MG63 (cell line): ENCODE measurements at regions not wholly inside any gene's neighbourhood (a gene's known extent, or its start where the extent isn't known, plus 50 kb on each side); places are given as distances from the start of the nearest gene placed in this dataset.

Experiments used
- DNase-seq: peaks from one replicate; pipeline ENCODE4 v3.0.0-alpha.2; 2020
- H3K27me3 ChIP-seq: fragments of 250-450 bp; sonication (Bioruptor Pico); 2 replicates; pipeline ENCODE4 v1.5.1; 2020; ENCODE audit warnings: mild to moderate bottlenecking, moderate library complexity
- H3K36me3 ChIP-seq: fragments of 250-450 bp; sonication (Bioruptor Pico); 2 replicates; pipeline ENCODE4 v1.5.1; 2020; ENCODE audit warnings: mild to moderate bottlenecking, moderate library complexity
- H3K4me3 ChIP-seq: fragments of 250-450 bp; sonication (Bioruptor Pico); 2 replicates; pipeline ENCODE4 v1.5.1; 2020; ENCODE audit warnings: mild to moderate bottlenecking, moderate library complexity
- H3K9me3 ChIP-seq: fragments of 250-450 bp; sonication (Bioruptor Pico); 2 replicates; pipeline ENCODE4 v1.5.1; 2020; ENCODE audit warnings: mild to moderate bottlenecking, moderate library complexity

- peak; percentile 57 for DNase-seq
- Histone ChIP-seq H3K27me3 (no peaks in the 10 kb centered on the region), H3K4me3 (no peak overlapping the region), H3K9me3 (no peaks in the 10 kb centered on the region), H3K36me3 (no peaks in the 10 kb centered on the region)
Observed at GRCh38 chr13:22461854-22462490, 718.8 kb upstream of the SGCG start.

GRCh38 chr13:22463089-22463488, 717.7 kb upstream of the SGCG start:
- no peaks in the 10 kb centered on the region for H3K9me3 ChIP-seq
- H3K27me3 ChIP-seq, result no peaks in the 10 kb centered on the region
- DNase-seq, result no peak
- H3K4me3 ChIP-seq, result no peak overlapping the region
- no peaks in the 10 kb centered on the region for H3K36me3 ChIP-seq

- no peak for DNase-seq
- Histone ChIP-seq H3K27me3 (no peaks in the 10 kb centered on the region), H3K4me3 (no peak overlapping the region), H3K36me3 (no peaks in the 10 kb centered on the region), H3K9me3 (no peaks in the 10 kb centered on the region)
Observed at GRCh38 chr13:22468045-22468444, 712.7 kb upstream of the SGCG start.

GRCh38 chr13:22468824-22469223, 712.0 kb upstream of the SGCG start:
- no peaks in the 10 kb centered on the region for H3K36me3 ChIP-seq
- H3K9me3 ChIP-seq, result no peaks in the 10 kb centered on the region
- H3K4me3 ChIP-seq, result no peak overlapping the region
- no peaks in the 10 kb centered on the region for H3K27me3 ChIP-seq
- no peak for DNase-seq

- H3K9me3 ChIP-seq, result no peaks in the 10 kb centered on the region
- H3K4me3 ChIP-seq, result no peak overlapping the region
- H3K36me3 ChIP-seq, result no peaks in the 10 kb centered on the region
- H3K27me3 ChIP-seq, result no peaks in the 10 kb centered on the region
- no peak for DNase-seq
Observed at GRCh38 chr13:22469452-22469851, 711.3 kb upstream of the SGCG start.

- DNase-seq, result no peak
- H3K36me3 ChIP-seq, result no peaks in the 10 kb centered on the region
- H3K9me3 ChIP-seq, result no peaks in the 10 kb centered on the region
- no peaks in the 10 kb centered on the region for H3K27me3 ChIP-seq
- no peak overlapping the region for H3K4me3 ChIP-seq
Observed at GRCh38 chr13:22470075-22470474, 710.7 kb upstream of the SGCG start.

- no peaks in the 10 kb centered on the region for H3K27me3 ChIP-seq
- H3K4me3 ChIP-seq, result no peak overlapping the region
- H3K9me3 ChIP-seq, result no peaks in the 10 kb centered on the region; the same call in 1 of the 2 replicates
- H3K36me3 ChIP-seq, result no peaks in the 10 kb centered on the region
- DNase-seq, result no peak
Observed at GRCh38 chr13:22482496-22483000, 698.2 kb upstream of the SGCG start.

- DNase-seq, result no peak
- H3K4me3 ChIP-seq, result no peak overlapping the region
- H3K27me3 ChIP-seq, result no peaks in the 10 kb centered on the region
- H3K9me3 ChIP-seq, result no peaks in the 10 kb centered on the region; the same call in 1 of the 2 replicates
- no peaks in the 10 kb centered on the region for H3K36me3 ChIP-seq
Observed at GRCh38 chr13:22483276-22483675, 697.5 kb upstream of the SGCG start.

- Histone ChIP-seq H3K9me3 (no peaks in the 10 kb centered on the region), H3K4me3 (no peak overlapping the region), H3K36me3 (no peaks in the 10 kb centered on the region), H3K27me3 (no peaks in the 10 kb centered on the region)
- no peak for DNase-seq
Observed at GRCh38 chr13:22486490-22486889, 694.3 kb upstream of the SGCG start.

GRCh38 chr13:22487932-22488331, 692.8 kb upstream of the SGCG start:
- Histone ChIP-seq H3K27me3 (no peaks in the 10 kb centered on the region), H3K4me3 (no peak overlapping the region), H3K9me3 (no peaks in the 10 kb centered on the region), H3K36me3 (no peaks in the 10 kb centered on the region)
- no peak for DNase-seq

- Histone ChIP-seq H3K27me3 (no peaks in the 10 kb centered on the region), H3K4me3 (no peak overlapping the region), H3K9me3 (no peaks in the 10 kb centered on the region), H3K36me3 (no peaks in the 10 kb centered on the region)
- DNase-seq, result no peak
Observed at GRCh38 chr13:22489771-22490170, 691.0 kb upstream of the SGCG start.

- no peak for DNase-seq
- H3K36me3 ChIP-seq, result no peaks in the 10 kb centered on the region
- H3K9me3 ChIP-seq, result no peaks in the 10 kb centered on the region
- H3K27me3 ChIP-seq, result no peaks in the 10 kb centered on the region
- H3K4me3 ChIP-seq, result no peak overlapping the region
Observed at GRCh38 chr13:22495819-22496218, 685.0 kb upstream of the SGCG start.

GRCh38 chr13:22496803-22497508, 683.8 kb upstream of the SGCG start:
- H3K27me3 ChIP-seq, result no peaks in the 10 kb centered on the region
- H3K36me3 ChIP-seq, result no peaks in the 10 kb centered on the region
- no peaks in the 10 kb centered on the region for H3K9me3 ChIP-seq
- no peak for DNase-seq
- no peak overlapping the region for H3K4me3 ChIP-seq

- H3K36me3 ChIP-seq, result no peaks in the 10 kb centered on the region
- DNase-seq, result no peak
- H3K27me3 ChIP-seq, result no peaks in the 10 kb centered on the region
- no peaks in the 10 kb centered on the region for H3K9me3 ChIP-seq
- no peak overlapping the region for H3K4me3 ChIP-seq
Observed at GRCh38 chr13:22497991-22498780, 682.6 kb upstream of the SGCG start.

- H3K36me3 ChIP-seq, result no peaks in the 10 kb centered on the region
- H3K4me3 ChIP-seq, result no peak overlapping the region
- no peaks in the 10 kb centered on the region for H3K27me3 ChIP-seq
- no peaks in the 10 kb centered on the region for H3K9me3 ChIP-seq
- no peak for DNase-seq
Observed at GRCh38 chr13:22499919-22500318, 680.9 kb upstream of the SGCG start.

- DNase-seq, result peak; percentile 65
- Histone ChIP-seq H3K9me3 (no peaks in the 10 kb centered on the region), H3K4me3 (no peak overlapping the region), H3K36me3 (no peaks in the 10 kb centered on the region), H3K27me3 (no peaks in the 10 kb centered on the region)
Observed at GRCh38 chr13:22505489-22505888, 675.3 kb upstream of the SGCG start.

- DNase-seq, result no peak
- H3K27me3 ChIP-seq, result no peaks in the 10 kb centered on the region
- no peaks in the 10 kb centered on the region for H3K9me3 ChIP-seq
- no peaks in the 10 kb centered on the region for H3K36me3 ChIP-seq
- no peak overlapping the region for H3K4me3 ChIP-seq
Observed at GRCh38 chr13:22506096-22506691, 674.6 kb upstream of the SGCG start.
